Right atrium auricular region (tissue), 2 donors: ENCODE measurements at regions not wholly inside any gene's neighbourhood (a gene's known extent, or its start where the extent isn't known, plus 50 kb on each side); places are given as distances from the start of the nearest gene placed in this dataset.

Experiments
- DNase-seq: peaks from one replicate; pipeline ENCODE4 v3.0.0-alpha.2; 2019; ENCODE audit warnings: low spot score
- H3K27ac ChIP-seq, 2 donors: fragments of 200-600 bp; sonication (generic); 1 replicate in 1 of 2; 2 replicates in 1 of 2; pipeline ENCODE4 v1.5.1; 2016 to 2019
- H3K27me3 ChIP-seq, 2 donors: fragments of 200-600 bp; sonication (generic); one replicate each; pipeline versions ENCODE4 v1.5.1 to v1.6.0; 2017 to 2019
- H3K36me3 ChIP-seq: fragments of 200-600 bp; sonication (generic); one replicate; pipeline ENCODE4 v1.5.1; 2016
- H3K4me1 ChIP-seq, 2 donors: fragments of 200-600 bp; sonication (generic); one replicate each; pipeline versions ENCODE4 v1.5.1 to v1.6.0; 2017 to 2019
- H3K4me3 ChIP-seq, 2 donors: fragments of 200-600 bp; sonication (generic); 1 replicate in 1 of 2; 2 replicates in 1 of 2; pipeline ENCODE4 v1.5.1; 2017 to 2019; ENCODE audit warnings: mild to moderate bottlenecking in 1 of 2, moderate library complexity in 1 of 2
- H3K9me3 ChIP-seq, 2 donors: fragments of 200-600 bp; sonication (generic); one replicate each; pipeline ENCODE4 v1.5.1; 2019
- TF ChIP-seq, protein P1 (sequence below), 2 donors: fragments of 200-600 bp; sonication (generic); IDR thresholded peaks; one replicate each; pipeline ENCODE4 v1.5.1; 2019; ENCODE audit warnings: antibody characterized with exemption in 2 of 2

DNA sequence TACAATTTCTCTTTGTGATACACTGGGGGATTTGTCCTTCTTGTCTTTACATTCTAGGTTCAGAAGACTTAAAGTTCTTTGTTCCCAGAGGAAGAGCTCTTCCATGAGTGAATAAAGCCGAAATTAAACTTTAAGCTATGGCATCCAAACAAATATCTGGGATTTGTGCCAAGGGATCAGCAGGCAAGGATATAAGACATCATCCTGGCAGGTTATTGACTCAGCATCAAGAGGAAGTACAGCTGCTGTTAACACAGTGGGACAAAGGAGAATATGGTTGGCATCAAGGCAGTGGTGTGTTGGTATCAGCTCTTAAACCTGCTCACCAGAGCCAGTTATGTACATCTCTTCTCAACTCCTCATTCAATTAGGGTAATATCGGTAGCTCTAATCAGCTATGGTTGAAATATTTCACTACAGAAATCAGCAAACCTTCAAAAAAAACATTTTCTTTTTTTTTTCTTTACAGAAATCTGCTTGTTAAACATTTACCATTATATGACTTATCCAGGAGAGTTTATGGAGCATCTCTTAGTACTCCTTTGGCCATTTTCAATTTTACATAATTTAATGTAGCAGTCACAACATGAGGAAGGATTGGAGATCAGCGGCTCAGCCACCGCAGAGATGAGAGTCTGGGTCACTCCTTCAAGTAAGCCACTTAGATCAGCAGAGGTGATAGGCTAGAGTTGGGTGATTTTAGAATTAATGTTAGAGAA is 1198.6 kb upstream of the EPHA6 start:
- H3K36me3 ChIP-seq = no peaks in the 10 kb centered on the region
- DNase-seq = no peak
- TF ChIP-seq, protein P1, sequence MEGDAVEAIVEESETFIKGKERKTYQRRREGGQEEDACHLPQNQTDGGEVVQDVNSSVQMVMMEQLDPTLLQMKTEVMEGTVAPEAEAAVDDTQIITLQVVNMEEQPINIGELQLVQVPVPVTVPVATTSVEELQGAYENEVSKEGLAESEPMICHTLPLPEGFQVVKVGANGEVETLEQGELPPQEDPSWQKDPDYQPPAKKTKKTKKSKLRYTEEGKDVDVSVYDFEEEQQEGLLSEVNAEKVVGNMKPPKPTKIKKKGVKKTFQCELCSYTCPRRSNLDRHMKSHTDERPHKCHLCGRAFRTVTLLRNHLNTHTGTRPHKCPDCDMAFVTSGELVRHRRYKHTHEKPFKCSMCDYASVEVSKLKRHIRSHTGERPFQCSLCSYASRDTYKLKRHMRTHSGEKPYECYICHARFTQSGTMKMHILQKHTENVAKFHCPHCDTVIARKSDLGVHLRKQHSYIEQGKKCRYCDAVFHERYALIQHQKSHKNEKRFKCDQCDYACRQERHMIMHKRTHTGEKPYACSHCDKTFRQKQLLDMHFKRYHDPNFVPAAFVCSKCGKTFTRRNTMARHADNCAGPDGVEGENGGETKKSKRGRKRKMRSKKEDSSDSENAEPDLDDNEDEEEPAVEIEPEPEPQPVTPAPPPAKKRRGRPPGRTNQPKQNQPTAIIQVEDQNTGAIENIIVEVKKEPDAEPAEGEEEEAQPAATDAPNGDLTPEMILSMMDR (IDR thresholded peaks at IDR 0.05) = no peak
- H3K27me3 ChIP-seq = no peaks in the 10 kb centered on the region
- H3K27ac ChIP-seq = no peak overlapping the region
- no peaks in the 10 kb centered on the region for H3K9me3 ChIP-seq
- no peaks in the 10 kb centered on the region for H3K4me1 ChIP-seq
- no peak overlapping the region for H3K4me3 ChIP-seq

DNA sequence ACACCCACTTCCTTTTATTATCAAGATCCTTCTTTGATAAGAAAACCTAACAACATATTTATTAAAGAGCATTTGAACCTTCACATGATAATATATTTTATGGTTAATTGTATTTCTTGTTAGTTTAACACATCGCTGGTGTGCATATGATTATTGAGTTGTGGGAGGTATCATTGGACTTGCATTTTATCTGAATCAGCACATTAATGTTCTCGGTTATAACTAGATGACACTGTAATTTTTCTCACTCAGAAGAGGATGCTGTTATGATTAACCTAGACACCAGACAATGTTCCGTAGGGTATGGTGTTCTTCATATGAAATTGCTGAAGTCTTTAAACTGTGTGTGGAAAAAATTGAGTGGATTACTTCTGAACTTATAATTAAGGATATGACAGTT is 1188.3 kb upstream of the EPHA6 start:
- Histone ChIP-seq H3K36me3 (no peaks in the 10 kb centered on the region), H3K27ac (no peak overlapping the region), H3K4me3 (no peak overlapping the region), H3K9me3 (peaks cover 0 to 1% of the 10 kb centered on the region in 2 donors), H3K4me1 (no peaks in the 10 kb centered on the region), H3K27me3 (no peaks in the 10 kb centered on the region)
- TF ChIP-seq, protein P1 (IDR thresholded peaks at IDR 0.05) = no peak
- no peak for DNase-seq

DNA sequence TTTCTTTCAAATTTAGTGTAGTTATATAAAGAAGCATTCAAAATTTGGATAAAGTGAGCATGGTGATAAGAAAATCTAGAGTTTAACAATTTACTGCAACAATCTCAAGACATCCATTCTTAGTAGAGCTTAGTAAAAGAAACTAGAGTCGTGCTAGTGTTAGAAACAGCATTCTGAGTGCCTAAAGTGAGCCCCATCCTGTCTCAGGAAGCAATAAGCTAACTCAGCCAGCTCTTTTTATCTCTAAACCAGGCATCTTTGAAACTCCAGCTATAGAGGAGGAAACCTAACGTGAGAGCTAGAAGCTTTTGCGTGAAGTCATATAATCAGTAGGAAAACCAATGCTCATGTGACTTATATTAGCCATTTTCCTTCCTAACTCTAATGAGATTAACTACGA is 1187.1 kb upstream of the EPHA6 start:
- Histone ChIP-seq H3K4me1 (no peaks in the 10 kb centered on the region), H3K9me3 (no peaks in the 10 kb centered on the region), H3K36me3 (no peaks in the 10 kb centered on the region), H3K27ac (no peak overlapping the region), H3K27me3 (no peaks in the 10 kb centered on the region), H3K4me3 (no peak overlapping the region)
- no peak for DNase-seq
- TF ChIP-seq, protein P1 (IDR thresholded peaks at IDR 0.05) = no peak

DNA sequence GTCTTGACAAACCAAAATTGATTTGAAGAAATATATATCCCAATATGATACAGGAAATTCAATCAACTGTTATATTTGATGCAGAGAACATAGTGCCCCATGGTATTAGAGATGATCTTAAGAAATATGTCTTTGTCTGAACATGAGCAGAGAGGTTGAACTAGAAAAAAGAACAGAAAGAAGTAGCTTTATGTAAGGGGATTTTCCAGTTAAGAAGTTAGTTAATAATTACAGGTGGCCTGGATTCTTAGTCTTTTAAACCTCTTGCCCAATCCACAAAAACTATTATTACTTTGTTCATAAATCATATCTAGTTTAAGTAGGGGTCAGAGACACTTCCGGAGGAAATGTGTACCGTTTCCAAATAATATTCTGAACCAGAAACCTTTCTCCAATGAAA is 1186.7 kb upstream of the EPHA6 start:
- H3K4me1 ChIP-seq = no peaks in the 10 kb centered on the region
- no peaks in the 10 kb centered on the region for H3K9me3 ChIP-seq
- H3K4me3 ChIP-seq = no peak overlapping the region
- no peaks in the 10 kb centered on the region for H3K36me3 ChIP-seq
- TF ChIP-seq, protein P1 (IDR thresholded peaks at IDR 0.05) = no peak
- DNase-seq = no peak
- no peaks in the 10 kb centered on the region for H3K27me3 ChIP-seq
- H3K27ac ChIP-seq = no peak overlapping the region

DNA sequence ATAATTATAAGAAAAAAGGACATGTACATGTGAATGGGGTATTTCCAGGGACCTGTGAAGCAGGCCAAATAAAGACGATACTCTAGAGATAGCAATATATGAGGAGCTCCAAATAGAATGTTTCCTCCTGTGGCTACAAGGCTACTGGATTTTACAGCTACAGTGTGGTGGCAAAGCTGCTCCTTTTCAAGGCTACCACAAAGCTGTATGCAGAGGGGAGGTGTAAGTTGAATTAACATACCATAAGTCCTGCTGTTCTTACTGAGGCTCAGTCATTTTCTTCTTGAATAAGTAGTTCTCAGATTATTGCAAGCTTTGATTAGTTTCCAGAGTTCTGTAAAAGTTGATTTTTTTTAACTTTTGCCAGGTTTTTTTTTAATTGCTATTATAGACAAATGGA is 1184.6 kb upstream of the EPHA6 start:
- no peaks in the 10 kb centered on the region for H3K36me3 ChIP-seq
- no peaks in the 10 kb centered on the region for H3K27me3 ChIP-seq
- no peaks in the 10 kb centered on the region for H3K9me3 ChIP-seq
- no peak for DNase-seq
- no peak overlapping the region for H3K4me3 ChIP-seq
- no peak overlapping the region for H3K27ac ChIP-seq
- TF ChIP-seq, protein P1 (IDR thresholded peaks at IDR 0.05) = no peak
- no peaks in the 10 kb centered on the region for H3K4me1 ChIP-seq

DNA sequence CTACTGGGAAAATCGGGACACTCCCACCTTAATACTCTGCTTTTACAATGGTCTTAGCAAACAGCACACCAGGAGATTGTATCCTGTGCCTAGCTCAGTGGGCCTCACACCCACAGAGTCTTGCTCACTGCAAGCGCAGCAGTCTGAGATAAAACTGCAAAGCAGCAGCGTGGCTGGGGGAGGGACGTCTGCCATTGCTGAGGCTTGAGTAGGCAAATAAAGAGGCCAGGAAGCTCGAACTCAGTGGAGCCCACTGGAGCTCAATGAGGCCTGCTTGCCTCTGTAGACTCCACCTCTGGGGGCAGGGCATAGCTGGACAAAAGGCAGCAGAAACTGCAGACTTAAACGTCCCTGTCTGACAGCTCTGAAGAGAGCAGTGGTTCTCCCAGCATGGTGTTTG is 1169.1 kb upstream of the EPHA6 start:
- Histone ChIP-seq H3K9me3 (peaks cover 0 to 4% of the 10 kb centered on the region in 2 donors), H3K36me3 (no peaks in the 10 kb centered on the region), H3K4me1 (no peaks in the 10 kb centered on the region), H3K27ac (no peak overlapping the region), H3K27me3 (no peaks in the 10 kb centered on the region), H3K4me3 (no peak overlapping the region)
- DNase-seq = no peak
- TF ChIP-seq, protein P1 (IDR thresholded peaks at IDR 0.05) = no peak
